H9 (cell line): ENCODE measurements at regions not wholly inside any gene's neighbourhood (a gene's known extent, or its start where the extent isn't known, plus 50 kb on each side); places are given as distances from the start of the nearest gene placed in this dataset.

Source experiments
- DNase-seq: peaks from one replicate; pipeline ENCODE4 v3.0.0-alpha.2; 2017
- H2AFZ ChIP-seq: one replicate; pipeline ENCODE4 v1.6.1; 2013; ENCODE audit warnings: mild to moderate bottlenecking, low read length, control low read depth, moderate library complexity
- H2AK5ac ChIP-seq: 2 replicates; pipeline ENCODE4 v1.6.1; 2013; ENCODE audit warnings: low read length, control low read depth, mixed read lengths; ENCODE audit not compliant: insufficient read length
- H2BK120ac ChIP-seq: one replicate; pipeline ENCODE4 v1.6.1; 2013; ENCODE audit warnings: low read depth, mild to moderate bottlenecking, low read length, control low read depth, inconsistent platforms; ENCODE audit not compliant: poor library complexity, severe bottlenecking
- H2BK12ac ChIP-seq: 2 replicates; pipeline ENCODE4 v1.6.1; 2013; ENCODE audit warnings: low read length, control low read depth, mixed read lengths, low read depth; ENCODE audit not compliant: insufficient read length
- H2BK15ac ChIP-seq: 2 replicates; pipeline ENCODE4 v1.6.1; 2013; ENCODE audit warnings: low read depth, low read length, control low read depth
- H2BK20ac ChIP-seq: one replicate; pipeline ENCODE4 v1.6.1; 2013; ENCODE audit warnings: low read depth, mild to moderate bottlenecking, low read length, control low read depth, inconsistent platforms; ENCODE audit not compliant: poor library complexity, severe bottlenecking
- H2BK5ac ChIP-seq: 2 replicates; pipeline ENCODE4 v1.6.1; 2013; ENCODE audit warnings: low read length, control low read depth, mixed read lengths; ENCODE audit not compliant: insufficient read length
- H3K14ac ChIP-seq: 2 replicates; pipeline ENCODE4 v1.6.1; 2013; ENCODE audit warnings: low read length, control low read depth; ENCODE audit not compliant: insufficient read depth
- H3K18ac ChIP-seq: 2 replicates; pipeline ENCODE4 v1.6.1; 2013; ENCODE audit warnings: low read depth, mild to moderate bottlenecking, mixed read lengths, low read length, control low read depth; ENCODE audit not compliant: insufficient read length
- H3K23ac ChIP-seq: 2 replicates; pipeline ENCODE4 v1.6.1; 2013; ENCODE audit warnings: low read length, control low read depth, mixed read lengths, low read depth; ENCODE audit not compliant: insufficient read length
- H3K23me2 ChIP-seq: 2 replicates; pipeline ENCODE4 v1.6.1; 2013; ENCODE audit warnings: low read depth, mild to moderate bottlenecking, mixed read lengths, low read length, control low read depth; ENCODE audit not compliant: insufficient read length, poor library complexity, severe bottlenecking
- H3K27ac ChIP-seq: 2 replicates; pipeline ENCODE4 v1.5.1; 2013; ENCODE audit warnings: low read length, control low read depth, mixed read lengths, low read depth; ENCODE audit not compliant: insufficient read length
- H3K27me3 ChIP-seq: 2 replicates; pipeline ENCODE4 v1.6.1; 2013; ENCODE audit warnings: low read length, control low read depth, inconsistent platforms; ENCODE audit not compliant: insufficient read depth
- H3K4ac ChIP-seq: 2 replicates; pipeline ENCODE4 v1.6.1; 2013; ENCODE audit warnings: low read depth, mild to moderate bottlenecking, control low read depth, inconsistent platforms, low read length, moderate library complexity
- H3K4me1 ChIP-seq: 2 replicates; pipeline ENCODE4 v1.6.1; 2013; ENCODE audit warnings: low read length, control low read depth, inconsistent platforms; ENCODE audit not compliant: insufficient read depth
- H3K4me2 ChIP-seq: 2 replicates; pipeline ENCODE4 v1.6.1; 2013; ENCODE audit warnings: low read length, control low read depth, mixed read lengths; ENCODE audit not compliant: insufficient read length, insufficient read depth
- H3K56ac ChIP-seq: 2 replicates; pipeline ENCODE4 v1.6.1; 2013; ENCODE audit warnings: low read depth, mild to moderate bottlenecking, mixed read lengths, low read length, control low read depth; ENCODE audit not compliant: insufficient read length
- H3K79me1 ChIP-seq: 2 replicates; pipeline ENCODE4 v1.6.1; 2013; ENCODE audit warnings: low read depth, mild to moderate bottlenecking, moderate library complexity, low read length, control low read depth, inconsistent platforms; ENCODE audit not compliant: insufficient read depth, poor library complexity, severe bottlenecking
- H3K79me2 ChIP-seq: 2 replicates; pipeline ENCODE4 v1.6.1; 2013; ENCODE audit warnings: low read length, control low read depth, inconsistent platforms; ENCODE audit not compliant: insufficient read depth
- H3K9ac ChIP-seq: 2 replicates; pipeline ENCODE4 v1.6.1; 2013; ENCODE audit warnings: low read length, control low read depth, mixed read lengths; ENCODE audit not compliant: insufficient read length; ENCODE audit errors: extremely low read depth
- H3K9me3 ChIP-seq: one replicate; pipeline ENCODE4 v1.6.1; 2013; ENCODE audit warnings: low read depth, low read length, inconsistent platforms; ENCODE audit not compliant: control insufficient read depth
- H3T11ph ChIP-seq: one replicate; pipeline ENCODE4 v1.6.1; 2013; ENCODE audit warnings: mild to moderate bottlenecking, low read length, control low read depth, inconsistent platforms
- H4K20me1 ChIP-seq: one replicate; pipeline ENCODE4 v1.6.1; 2013; ENCODE audit not compliant: control insufficient read depth, insufficient read length, insufficient read depth
- H4K5ac ChIP-seq: 2 replicates; pipeline ENCODE4 v1.6.1; 2013; ENCODE audit warnings: low read depth, mild to moderate bottlenecking, mixed read lengths, low read length, control low read depth; ENCODE audit not compliant: insufficient read length
- H4K8ac ChIP-seq: replicated peaks from 2 replicates; pipeline ENCODE4 v1.6.1; 2013; ENCODE audit warnings: low read length, control low read depth, mixed read lengths, low read depth; ENCODE audit not compliant: insufficient read length
- H4K91ac ChIP-seq: 2 replicates; pipeline ENCODE4 v1.6.1; 2013; ENCODE audit warnings: low read depth, mild to moderate bottlenecking, moderate library complexity, mixed read lengths, low read length, control low read depth; ENCODE audit not compliant: insufficient read length
- H3K27ac Mint-ChIP-seq, 3 experiments: 2 replicates in 2 of 3; 3 replicates in 1 of 3; pipeline ENCODE4 v1.8.0; 2020 to 2021; ENCODE audit warnings: mixed read lengths in 3 of 3, mild to moderate bottlenecking in 1 of 3, moderate library complexity in 1 of 3
- H3K27me3 Mint-ChIP-seq: 2 replicates; pipeline ENCODE4 v1.8.0; 2021; ENCODE audit warnings: low read depth, mild to moderate bottlenecking, moderate library complexity, mixed read lengths
- H3K36me3 Mint-ChIP-seq, 3 experiments: 2 replicates in 2 of 3; 3 replicates in 1 of 3; pipeline ENCODE4 v1.8.0; 2020 to 2021; ENCODE audit warnings: low read depth in 3 of 3, mixed read lengths in 3 of 3; ENCODE audit not compliant: insufficient read depth in 1 of 3
- H3K4me1 Mint-ChIP-seq, 2 experiments: 2 replicates each; pipeline ENCODE4 v1.8.0; 2020; ENCODE audit warnings: mixed read lengths in 2 of 2
- H3K4me3 Mint-ChIP-seq, 2 experiments: 2 replicates in 1 of 2; 3 replicates in 1 of 2; pipeline ENCODE4 v1.8.0; 2020 to 2021; ENCODE audit warnings: mild to moderate bottlenecking in 2 of 2, mixed read lengths in 2 of 2, moderate library complexity in 1 of 2
- H3K9me3 Mint-ChIP-seq, 2 experiments: 2 replicates in 1 of 2; 3 replicates in 1 of 2; pipeline ENCODE4 v1.8.0; 2020; ENCODE audit warnings: mild to moderate bottlenecking in 2 of 2, mixed read lengths in 2 of 2, moderate library complexity in 1 of 2
- WGBS: extraction: QIAGEN DNeasy Blood & Tissue Kit; methylation state at CpG from one replicate; pipeline ENCODE4 v1.1.7; 2013; ENCODE audit warnings: missing lambda C conversion rate, low lambda C conversion rate, mixed read lengths; ENCODE audit not compliant: insufficient read length; ENCODE audit errors: extremely low coverage; 5-methylcytosine and 5-hydroxymethylcytosine counted together
- TF ChIP-seq, protein P1 (sequence below): fragments of 200-600 bp; sonication (generic); conservative IDR thresholded peaks from 3 replicates; pipeline ENCODE4 v1.8.0; 2021; ENCODE audit warnings: antibody characterized with exemption, mild to moderate bottlenecking

- Histone ChIP-seq H3K27me3 (no peaks in the 10 kb centered on the region), H3K18ac (no peak overlapping the region), H3K23me2 (no peaks in the 10 kb centered on the region), H3K14ac (no peak overlapping the region), H3K79me2 (no peaks in the 10 kb centered on the region), H2BK15ac (no peak overlapping the region), H3K79me1 (no peaks in the 10 kb centered on the region), H3K9ac (no peak overlapping the region), H2BK20ac (no peak overlapping the region), H3K4me1 (no peaks in the 10 kb centered on the region), H2BK5ac (no peak overlapping the region), H2AK5ac (no peak overlapping the region), H3K23ac (no peak overlapping the region), H3K56ac (no peak overlapping the region), H3K4me2 (no peak overlapping the region), H4K5ac (no peak overlapping the region), H3K9me3 (no peaks in the 10 kb centered on the region), H4K8ac (no peak overlapping the region), H4K20me1 (no peaks in the 10 kb centered on the region), H4K91ac (no peak overlapping the region), H2BK12ac (no peak overlapping the region), H3K27ac (no peak overlapping the region), H2AFZ (no peak overlapping the region), H3T11ph (no peak overlapping the region), H2BK120ac (no peak overlapping the region), H3K4ac (no peak overlapping the region)
- Mint-ChIP-seq H3K27ac (no peak overlapping the region), H3K36me3 (no peaks in the 10 kb centered on the region), H3K4me3 (no peak overlapping the region), H3K9me3 (no peaks in the 10 kb centered on the region; a peak in 1 of 5 replicates), H3K27me3 (peaks cover 72% of the 10 kb centered on the region), H3K4me1 (peaks cover 0 to 11% of the 10 kb centered on the region in 2 experiments)
- TF ChIP-seq, protein P1, sequence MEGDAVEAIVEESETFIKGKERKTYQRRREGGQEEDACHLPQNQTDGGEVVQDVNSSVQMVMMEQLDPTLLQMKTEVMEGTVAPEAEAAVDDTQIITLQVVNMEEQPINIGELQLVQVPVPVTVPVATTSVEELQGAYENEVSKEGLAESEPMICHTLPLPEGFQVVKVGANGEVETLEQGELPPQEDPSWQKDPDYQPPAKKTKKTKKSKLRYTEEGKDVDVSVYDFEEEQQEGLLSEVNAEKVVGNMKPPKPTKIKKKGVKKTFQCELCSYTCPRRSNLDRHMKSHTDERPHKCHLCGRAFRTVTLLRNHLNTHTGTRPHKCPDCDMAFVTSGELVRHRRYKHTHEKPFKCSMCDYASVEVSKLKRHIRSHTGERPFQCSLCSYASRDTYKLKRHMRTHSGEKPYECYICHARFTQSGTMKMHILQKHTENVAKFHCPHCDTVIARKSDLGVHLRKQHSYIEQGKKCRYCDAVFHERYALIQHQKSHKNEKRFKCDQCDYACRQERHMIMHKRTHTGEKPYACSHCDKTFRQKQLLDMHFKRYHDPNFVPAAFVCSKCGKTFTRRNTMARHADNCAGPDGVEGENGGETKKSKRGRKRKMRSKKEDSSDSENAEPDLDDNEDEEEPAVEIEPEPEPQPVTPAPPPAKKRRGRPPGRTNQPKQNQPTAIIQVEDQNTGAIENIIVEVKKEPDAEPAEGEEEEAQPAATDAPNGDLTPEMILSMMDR: no peak
- no peak for DNase-seq
- no CpG with 5 or more reads among the region's 8 CpGs for WGBS
These were observed 54.7 kb upstream of the TRIM67 start for GRCh38 chr1:231107151-231107550.
